SK-N-MC (cell line): ENCODE measurements at regions not wholly inside any gene's neighbourhood (a gene's known extent, or its start where the extent isn't known, plus 50 kb on each side); places are given as distances from the start of the nearest gene placed in this dataset.

ENCODE experiments used
- EZH2 ChIP-seq: fragments of 200-600 bp; sonication (generic); IDR thresholded peaks from one replicate; pipeline ENCODE4 v1.6.1; 2017; ENCODE audit warnings: antibody characterized with exemption
- POLR2AphosphoS5 ChIP-seq: IDR thresholded peaks from 2 replicates; pipeline ENCODE4 v1.6.1; 2012; ENCODE audit warnings: mild to moderate bottlenecking, low read depth, low read length, borderline replicate concordance

DNA sequence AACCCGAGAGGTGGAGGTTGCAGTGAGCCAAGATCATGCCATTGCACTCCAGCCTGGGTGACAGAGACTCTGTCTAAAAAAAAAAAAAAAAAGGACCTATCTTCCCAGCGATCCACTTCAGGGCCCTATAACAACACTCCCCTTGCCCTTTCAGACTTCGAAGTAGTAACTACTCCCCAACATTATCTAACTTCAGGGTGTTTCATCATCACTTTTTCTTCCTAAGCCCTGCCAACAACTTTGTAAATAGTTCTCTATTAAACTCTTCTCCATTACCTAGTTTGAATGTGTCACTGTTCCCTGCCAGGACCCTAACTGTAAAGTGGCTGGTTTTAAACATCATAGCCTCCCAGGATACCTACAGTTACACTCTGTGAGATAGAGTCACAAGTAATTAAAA lies 220.8 kb downstream of the BTG1 start:
- no peak for TF ChIP-seq POLR2AphosphoS5
- no peak for TF ChIP-seq EZH2
